HepG2 (cell line): ENCODE measurements at regions not wholly inside any gene's neighbourhood (a gene's known extent, or its start where the extent isn't known, plus 50 kb on each side); places are given as distances from the start of the nearest gene placed in this dataset.

Source experiments
- ATF1 ChIP-seq: IDR thresholded peaks from 2 replicates; pipeline ENCODE4 v1.6.1; 2016; ENCODE audit warnings: mild to moderate bottlenecking, control low read depth
- CEBPZ ChIP-seq: IDR thresholded peaks from 2 replicates; pipeline ENCODE4 v1.6.1; 2012; ENCODE audit warnings: low read length, improper control_type of control experiment
- CENPBD1 ChIP-seq: sonication (generic); formaldehyde crosslinking; IDR thresholded peaks from 2 replicates; pipeline ENCODE4 v1.8.0; 2022; ENCODE audit warnings: missing genetic modification reagents, low read depth, mild to moderate bottlenecking, borderline replicate concordance
- CHD4 ChIP-seq: fragments of 200-600 bp; sonication (generic); IDR thresholded peaks from 2 replicates; pipeline ENCODE4 v1.7.0; 2017; ENCODE audit warnings: mild to moderate bottlenecking, low read length, borderline replicate concordance
- FLYWCH1 ChIP-seq: sonication (generic); formaldehyde crosslinking; IDR thresholded peaks from 2 replicates; pipeline ENCODE4 v1.8.1; 2023; ENCODE audit warnings: mild to moderate bottlenecking, missing genetic modification reagents
- HNRNPH1 ChIP-seq: fragments of 200-400 bp; formaldehyde crosslinking; optimal IDR thresholded peaks from 2 replicates; pipeline ENCODE3; 2017; ENCODE audit warnings: mild to moderate bottlenecking, low read depth, low read length
- IRX3 ChIP-seq: sonication (generic); formaldehyde crosslinking; IDR thresholded peaks from 2 replicates; pipeline ENCODE4 v1.8.1; 2023; ENCODE audit warnings: mild to moderate bottlenecking, low read depth, missing genetic modification reagents, borderline replicate concordance
- KMT2B ChIP-seq: IDR thresholded peaks from 2 replicates; pipeline ENCODE4 v1.6.1; 2016; ENCODE audit warnings: missing genetic modification reagents, missing compliant biosample characterization
- NFYB ChIP-seq: sonication (generic); formaldehyde crosslinking; IDR thresholded peaks from 2 replicates; pipeline ENCODE4 v1.4.0; 2020; ENCODE audit warnings: missing genetic modification reagents
- NR1H2 ChIP-seq: sonication (generic); formaldehyde crosslinking; IDR thresholded peaks from 2 replicates; pipeline ENCODE4 v1.8.1; 2022; ENCODE audit warnings: low read depth, missing genetic modification reagents, borderline replicate concordance
- RFX5 ChIP-seq: IDR thresholded peaks from 2 replicates; pipeline ENCODE4 v1.6.1; 2011; ENCODE audit warnings: low read depth, low read length, improper control_type of control experiment
- SATB2 ChIP-seq: sonication (generic); formaldehyde crosslinking; IDR thresholded peaks from 2 replicates; pipeline ENCODE4 v1.5.0; 2020; ENCODE audit warnings: missing genetic modification reagents
- SIX4 ChIP-seq: sonication (generic); formaldehyde crosslinking; IDR thresholded peaks from 2 replicates; pipeline ENCODE4 v1.4.0; 2020; ENCODE audit warnings: missing genetic modification reagents
- SNAPC5 ChIP-seq: sonication (generic); formaldehyde crosslinking; IDR thresholded peaks from 2 replicates; pipeline ENCODE4 v1.8.1; 2023; ENCODE audit warnings: mild to moderate bottlenecking, missing genetic modification reagents, borderline replicate concordance
- SPEN ChIP-seq: sonication (generic); formaldehyde crosslinking; IDR thresholded peaks from 2 replicates; pipeline ENCODE4 v1.5.1; 2020; ENCODE audit warnings: low read depth, mild to moderate bottlenecking, missing genetic modification reagents
- TRIM22 ChIP-seq: fragments of 450-650 bp; IDR thresholded peaks from 2 replicates; pipeline ENCODE4 v1.6.1; 2017
- ZNF17 ChIP-seq: sonication (generic); formaldehyde crosslinking; IDR thresholded peaks from 2 replicates; pipeline ENCODE4 v1.5.0; 2020; ENCODE audit warnings: mild to moderate bottlenecking, missing genetic modification reagents
- ZNF619 ChIP-seq: sonication (generic); formaldehyde crosslinking; IDR thresholded peaks from 2 replicates; pipeline ENCODE4 v1.4.0; 2020; ENCODE audit warnings: mild to moderate bottlenecking, missing genetic modification reagents
- TF ChIP-seq, protein P1 (sequence below): sonication (generic); formaldehyde crosslinking; IDR thresholded peaks from 2 replicates; pipeline ENCODE4 v1.5.0; 2020; ENCODE audit warnings: missing genetic modification reagents, mild to moderate bottlenecking, borderline replicate concordance
- TF ChIP-seq, protein P2 (sequence below): sonication (generic); formaldehyde crosslinking; IDR thresholded peaks from 2 replicates; pipeline ENCODE4 v1.5.0; 2020; ENCODE audit warnings: mild to moderate bottlenecking, missing genetic modification reagents

DNA sequence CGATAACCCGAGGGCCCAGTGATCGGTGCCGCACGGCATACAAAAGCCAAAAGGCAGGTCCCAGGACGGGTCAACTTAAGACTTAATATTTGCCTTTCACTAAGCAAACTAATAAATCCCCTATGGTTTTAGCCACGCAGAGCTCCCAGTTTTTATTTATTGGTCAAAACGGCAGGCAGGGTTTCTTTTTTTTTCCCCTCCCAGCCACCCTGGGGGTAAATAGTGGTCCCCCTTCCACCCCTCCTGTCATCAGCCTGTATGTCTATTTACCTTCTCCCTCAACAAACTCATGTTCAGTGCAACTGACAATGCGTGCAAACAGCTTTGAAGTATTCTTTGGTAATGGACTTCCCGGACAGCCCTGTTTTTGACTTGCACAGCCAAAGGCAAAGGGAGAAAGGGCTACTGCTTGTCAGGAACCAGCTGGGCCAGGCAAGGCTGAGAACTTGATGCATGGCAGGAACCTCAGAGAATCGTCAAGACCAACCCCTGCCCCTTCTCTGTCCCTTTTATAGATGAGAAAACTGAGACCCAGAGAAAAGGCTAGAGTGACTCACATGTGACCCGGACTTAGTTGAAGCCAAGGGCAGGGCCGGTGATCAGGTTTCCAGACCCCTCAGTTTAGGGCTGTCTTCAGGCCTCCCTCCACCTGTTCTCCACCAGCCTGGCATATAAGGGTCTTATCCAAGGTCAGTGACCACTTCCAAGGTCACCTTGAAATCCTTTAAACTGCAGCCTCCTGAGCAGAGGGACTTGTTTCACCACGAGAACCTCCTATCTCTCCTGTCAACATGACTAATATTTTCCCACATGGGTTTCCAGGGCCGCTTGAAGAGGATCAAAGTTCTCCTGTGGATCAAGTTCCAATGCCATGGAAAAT lies 279.0 kb downstream of the SOX9 start (continued):
- TF ChIP-seq KMT2B (CRISPR knock-in tag) (peak; percentile 62; the same call in 1 of the 2 replicates), CEBPZ (no peak), HNRNPH1 (peak; percentile 20), SIX4 (peak; percentile 96), CHD4 (peak; percentile 100), ATF1 (CRISPR knock-in tag) (peak; percentile 84), ZNF17 (CRISPR knock-in tag) (no peak), TRIM22 (no peak), ZNF619 (CRISPR knock-in tag) (no peak), IRX3 (CRISPR knock-in tag) (peak; percentile 72; the same call in 1 of the 2 replicates), CENPBD1 (CRISPR knock-in tag) (no peak), RFX5 (peak; percentile 61), SATB2 (no peak), SNAPC5 (CRISPR knock-in tag) (0 out of 2 replicates have a peak, but pooled peaks have one; percentile 17), NFYB (peak; percentile 72), NR1H2 (CRISPR knock-in tag) (no peak), FLYWCH1 (CRISPR knock-in tag) (no peak), SPEN (CRISPR knock-in tag) (peak; percentile 35; the same call in 1 of the 2 replicates)
- TF ChIP-seq, protein P1, sequence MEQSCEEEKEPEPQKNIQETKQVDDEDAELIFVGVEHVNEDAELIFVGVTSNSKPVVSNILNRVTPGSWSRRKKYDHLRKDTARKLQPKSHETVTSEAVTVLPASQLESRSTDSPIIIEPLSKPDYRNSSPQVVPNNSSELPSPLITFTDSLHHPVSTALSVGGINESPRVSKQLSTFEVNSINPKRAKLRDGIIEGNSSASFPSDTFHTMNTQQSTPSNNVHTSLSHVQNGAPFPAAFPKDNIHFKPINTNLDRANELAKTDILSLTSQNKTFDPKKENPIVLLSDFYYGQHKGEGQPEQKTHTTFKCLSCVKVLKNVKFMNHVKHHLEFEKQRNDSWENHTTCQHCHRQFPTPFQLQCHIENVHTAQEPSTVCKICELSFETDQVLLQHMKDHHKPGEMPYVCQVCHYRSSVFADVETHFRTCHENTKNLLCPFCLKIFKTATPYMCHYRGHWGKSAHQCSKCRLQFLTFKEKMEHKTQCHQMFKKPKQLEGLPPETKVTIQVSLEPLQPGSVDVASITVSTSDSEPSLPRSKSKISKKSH (CRISPR knock-in tag) = no peak
- TF ChIP-seq, protein P2, sequence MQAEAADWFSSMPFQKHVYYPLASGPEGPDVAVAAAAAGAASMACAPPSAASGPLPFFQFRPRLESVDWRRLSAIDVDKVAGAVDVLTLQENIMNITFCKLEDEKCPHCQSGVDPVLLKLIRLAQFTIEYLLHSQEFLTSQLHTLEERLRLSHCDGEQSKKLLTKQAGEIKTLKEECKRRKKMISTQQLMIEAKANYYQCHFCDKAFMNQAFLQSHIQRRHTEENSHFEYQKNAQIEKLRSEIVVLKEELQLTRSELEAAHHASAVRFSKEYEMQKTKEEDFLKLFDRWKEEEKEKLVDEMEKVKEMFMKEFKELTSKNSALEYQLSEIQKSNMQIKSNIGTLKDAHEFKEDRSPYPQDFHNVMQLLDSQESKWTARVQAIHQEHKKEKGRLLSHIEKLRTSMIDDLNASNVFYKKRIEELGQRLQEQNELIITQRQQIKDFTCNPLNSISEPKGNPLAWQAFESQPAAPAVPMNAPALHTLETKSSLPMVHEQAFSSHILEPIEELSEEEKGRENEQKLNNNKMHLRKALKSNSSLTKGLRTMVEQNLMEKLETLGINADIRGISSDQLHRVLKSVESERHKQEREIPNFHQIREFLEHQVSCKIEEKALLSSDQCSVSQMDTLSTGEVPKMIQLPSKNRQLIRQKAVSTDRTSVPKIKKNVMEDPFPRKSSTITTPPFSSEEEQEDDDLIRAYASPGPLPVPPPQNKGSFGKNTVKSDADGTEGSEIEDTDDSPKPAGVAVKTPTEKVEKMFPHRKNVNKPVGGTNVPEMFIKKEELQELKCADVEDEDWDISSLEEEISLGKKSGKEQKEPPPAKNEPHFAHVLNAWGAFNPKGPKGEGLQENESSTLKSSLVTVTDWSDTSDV = no peak
